Right atrium auricular region (tissue), 2 donors: ENCODE measurements at regions not wholly inside any gene's neighbourhood (a gene's known extent, or its start where the extent isn't known, plus 50 kb on each side); places are given as distances from the start of the nearest gene placed in this dataset.

Experiments used
- DNase-seq: peaks from one replicate; pipeline ENCODE4 v3.0.0-alpha.2; 2019; ENCODE audit warnings: low spot score
- H3K27ac ChIP-seq, 2 donors: fragments of 200-600 bp; sonication (generic); 1 replicate in 1 of 2; 2 replicates in 1 of 2; pipeline ENCODE4 v1.5.1; 2016 to 2019
- H3K27me3 ChIP-seq, 2 donors: fragments of 200-600 bp; sonication (generic); one replicate each; pipeline versions ENCODE4 v1.5.1 to v1.6.0; 2017 to 2019
- H3K36me3 ChIP-seq: fragments of 200-600 bp; sonication (generic); one replicate; pipeline ENCODE4 v1.5.1; 2016
- H3K4me1 ChIP-seq, 2 donors: fragments of 200-600 bp; sonication (generic); one replicate each; pipeline versions ENCODE4 v1.5.1 to v1.6.0; 2017 to 2019
- H3K4me3 ChIP-seq, 2 donors: fragments of 200-600 bp; sonication (generic); 1 replicate in 1 of 2; 2 replicates in 1 of 2; pipeline ENCODE4 v1.5.1; 2017 to 2019; ENCODE audit warnings: mild to moderate bottlenecking in 1 of 2, moderate library complexity in 1 of 2
- H3K9me3 ChIP-seq, 2 donors: fragments of 200-600 bp; sonication (generic); one replicate each; pipeline ENCODE4 v1.5.1; 2019
- TF ChIP-seq, protein P1 (sequence below), 2 donors: fragments of 200-600 bp; sonication (generic); IDR thresholded peaks; one replicate each; pipeline ENCODE4 v1.5.1; 2019; ENCODE audit warnings: antibody characterized with exemption in 2 of 2

DNA sequence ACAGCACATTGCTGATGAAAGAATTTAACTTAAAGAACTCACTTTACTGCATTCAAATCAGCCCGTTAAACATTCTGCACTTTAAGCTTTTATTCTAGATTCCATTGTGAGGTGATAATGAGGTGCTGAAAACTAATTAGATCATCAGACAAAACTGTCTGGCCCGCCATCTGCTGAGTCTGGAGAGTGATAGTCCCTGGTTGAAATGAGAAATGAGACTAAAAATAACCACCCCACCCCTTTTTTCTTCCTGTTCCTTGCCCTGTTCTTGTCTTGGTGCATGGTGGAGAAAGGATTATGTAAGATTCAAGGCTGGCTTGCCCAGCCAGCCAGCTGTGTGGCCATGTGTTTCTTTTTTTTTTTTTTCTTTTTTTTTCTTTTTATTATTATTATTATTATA lies 277.0 kb upstream of the COBL start:
- TF ChIP-seq, protein P1, sequence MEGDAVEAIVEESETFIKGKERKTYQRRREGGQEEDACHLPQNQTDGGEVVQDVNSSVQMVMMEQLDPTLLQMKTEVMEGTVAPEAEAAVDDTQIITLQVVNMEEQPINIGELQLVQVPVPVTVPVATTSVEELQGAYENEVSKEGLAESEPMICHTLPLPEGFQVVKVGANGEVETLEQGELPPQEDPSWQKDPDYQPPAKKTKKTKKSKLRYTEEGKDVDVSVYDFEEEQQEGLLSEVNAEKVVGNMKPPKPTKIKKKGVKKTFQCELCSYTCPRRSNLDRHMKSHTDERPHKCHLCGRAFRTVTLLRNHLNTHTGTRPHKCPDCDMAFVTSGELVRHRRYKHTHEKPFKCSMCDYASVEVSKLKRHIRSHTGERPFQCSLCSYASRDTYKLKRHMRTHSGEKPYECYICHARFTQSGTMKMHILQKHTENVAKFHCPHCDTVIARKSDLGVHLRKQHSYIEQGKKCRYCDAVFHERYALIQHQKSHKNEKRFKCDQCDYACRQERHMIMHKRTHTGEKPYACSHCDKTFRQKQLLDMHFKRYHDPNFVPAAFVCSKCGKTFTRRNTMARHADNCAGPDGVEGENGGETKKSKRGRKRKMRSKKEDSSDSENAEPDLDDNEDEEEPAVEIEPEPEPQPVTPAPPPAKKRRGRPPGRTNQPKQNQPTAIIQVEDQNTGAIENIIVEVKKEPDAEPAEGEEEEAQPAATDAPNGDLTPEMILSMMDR (IDR thresholded peaks at IDR 0.05): no peak
- H3K4me3 ChIP-seq: no peak overlapping the region
- H3K4me1 ChIP-seq: no peaks in the 10 kb centered on the region
- no peak for DNase-seq
- no peaks in the 10 kb centered on the region for H3K27me3 ChIP-seq
- H3K9me3 ChIP-seq: no peaks in the 10 kb centered on the region
- H3K27ac ChIP-seq: no peak overlapping the region
- H3K36me3 ChIP-seq: no peaks in the 10 kb centered on the region

DNA sequence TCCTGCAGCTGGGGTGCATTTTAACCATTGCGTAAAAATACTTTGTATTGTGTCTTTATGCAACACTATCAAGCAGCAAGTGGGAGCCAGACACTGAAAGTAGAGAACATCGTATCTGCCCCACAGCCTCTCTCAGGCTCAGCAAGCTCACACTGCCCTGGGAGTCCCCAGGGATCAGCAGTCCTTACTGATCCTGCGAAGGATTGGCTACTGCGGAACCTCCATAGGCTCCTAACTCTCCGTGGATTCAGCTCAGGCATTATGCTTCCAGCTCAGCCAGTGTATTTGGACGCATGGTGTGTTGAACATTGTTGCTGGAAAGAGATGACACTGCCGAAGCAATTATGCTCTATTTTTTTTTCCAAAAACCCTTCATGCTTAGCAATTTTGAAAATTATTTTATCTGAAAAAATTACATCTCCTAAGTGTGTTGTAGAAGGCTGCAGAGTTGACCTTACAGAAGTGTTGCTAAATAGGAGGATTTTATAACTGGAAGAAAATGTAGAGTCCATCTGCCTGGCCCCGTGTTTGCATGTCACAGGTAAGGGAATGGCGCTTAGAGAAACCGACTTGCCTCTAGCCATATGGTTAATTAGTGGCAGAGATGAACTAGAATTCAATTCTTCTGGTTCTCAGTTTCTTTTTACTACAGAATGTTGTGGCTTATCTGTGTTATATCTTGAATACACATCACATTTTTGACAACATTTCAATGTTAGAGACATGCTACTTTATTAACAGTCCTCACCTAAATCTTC lies 276.4 kb upstream of the COBL start:
- no peaks in the 10 kb centered on the region for H3K27me3 ChIP-seq

DNA sequence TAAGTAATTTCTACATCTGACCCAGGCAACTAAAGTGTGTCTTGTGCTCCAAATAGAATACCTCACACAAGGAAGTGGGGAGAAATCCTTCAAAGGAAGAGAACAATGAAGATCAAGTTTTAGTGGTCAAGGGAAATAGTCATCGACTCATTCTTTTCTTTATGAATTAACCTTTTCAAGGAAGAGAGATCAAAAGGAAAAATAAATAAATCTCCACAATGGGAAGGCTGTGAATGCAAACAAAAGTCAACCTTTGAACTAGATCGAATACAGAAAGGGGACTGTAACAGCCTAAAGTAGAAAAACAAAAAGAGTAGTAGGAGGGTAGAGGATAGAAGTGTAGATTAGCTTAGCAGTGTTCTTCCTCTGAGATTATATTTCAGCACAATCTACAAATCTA lies 274.6 kb upstream of the COBL start:
- H3K4me1 ChIP-seq: no peaks in the 10 kb centered on the region
- no peak overlapping the region for H3K27ac ChIP-seq
- no peak for DNase-seq
- no peak overlapping the region for H3K4me3 ChIP-seq
- H3K36me3 ChIP-seq: no peaks in the 10 kb centered on the region
- H3K27me3 ChIP-seq: no peaks in the 10 kb centered on the region
- no peaks in the 10 kb centered on the region for H3K9me3 ChIP-seq
- TF ChIP-seq, protein P1 (IDR thresholded peaks at IDR 0.05): no peak

More for the DNA sequence above, 276.4 kb upstream of the COBL start:
- Histone ChIP-seq H3K9me3 (no peaks in the 10 kb centered on the region), H3K4me1 (no peaks in the 10 kb centered on the region), H3K27ac (no peak overlapping the region), H3K36me3 (no peaks in the 10 kb centered on the region), H3K4me3 (no peak overlapping the region)
- TF ChIP-seq, protein P1 (IDR thresholded peaks at IDR 0.05): no peak
- DNase-seq: no peak

DNA sequence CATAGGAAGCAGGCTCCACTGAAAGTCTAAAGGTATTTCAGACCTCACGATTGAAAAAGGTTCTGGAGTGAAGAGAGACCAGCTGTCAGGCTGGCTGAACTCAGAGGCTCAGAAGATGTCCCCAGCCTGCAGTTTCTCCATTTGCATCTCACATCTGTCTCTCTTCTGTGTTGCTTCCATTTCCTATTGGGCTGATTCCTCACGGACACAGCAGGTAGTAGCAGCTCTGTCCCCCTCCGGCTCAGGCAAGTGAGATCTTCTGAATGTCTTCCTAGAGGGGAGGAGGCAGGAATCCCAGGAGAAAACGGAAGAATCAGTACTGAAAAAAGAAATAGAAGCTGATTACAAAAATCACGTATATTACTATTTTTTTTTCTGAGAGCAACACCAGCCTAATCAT lies 274.1 kb upstream of the COBL start:
- TF ChIP-seq, protein P1 (IDR thresholded peaks at IDR 0.05): no peak
- no peaks in the 10 kb centered on the region for H3K36me3 ChIP-seq
- H3K27ac ChIP-seq: no peak overlapping the region
- H3K4me1 ChIP-seq: no peaks in the 10 kb centered on the region
- no peaks in the 10 kb centered on the region for H3K27me3 ChIP-seq
- no peak overlapping the region for H3K4me3 ChIP-seq
- no peaks in the 10 kb centered on the region for H3K9me3 ChIP-seq
- DNase-seq: no peak

DNA sequence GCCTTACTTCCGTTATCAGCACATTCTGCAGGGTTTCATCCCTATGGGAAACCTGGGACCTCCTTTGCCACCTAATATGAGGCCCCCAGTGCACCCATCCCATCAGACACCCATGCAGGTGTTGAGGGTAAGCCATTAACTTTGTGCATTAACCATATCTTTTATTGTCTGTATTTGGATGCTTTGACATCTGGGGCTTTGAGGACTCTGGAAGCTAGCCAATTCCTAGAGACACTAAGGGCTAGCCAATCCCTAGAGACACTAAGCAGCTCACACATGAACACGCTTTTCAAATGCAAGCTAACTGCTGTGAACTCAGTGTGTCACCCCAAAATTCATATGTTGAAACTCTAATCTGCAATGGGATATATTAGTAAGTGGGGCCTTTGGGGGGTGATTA lies 272.5 kb upstream of the COBL start:
- no peak for DNase-seq
- no peaks in the 10 kb centered on the region for H3K9me3 ChIP-seq
- no peaks in the 10 kb centered on the region for H3K27me3 ChIP-seq
- no peak overlapping the region for H3K4me3 ChIP-seq
- no peaks in the 10 kb centered on the region for H3K4me1 ChIP-seq
- TF ChIP-seq, protein P1 (IDR thresholded peaks at IDR 0.05): no peak
- no peaks in the 10 kb centered on the region for H3K36me3 ChIP-seq
- no peak overlapping the region for H3K27ac ChIP-seq

DNA sequence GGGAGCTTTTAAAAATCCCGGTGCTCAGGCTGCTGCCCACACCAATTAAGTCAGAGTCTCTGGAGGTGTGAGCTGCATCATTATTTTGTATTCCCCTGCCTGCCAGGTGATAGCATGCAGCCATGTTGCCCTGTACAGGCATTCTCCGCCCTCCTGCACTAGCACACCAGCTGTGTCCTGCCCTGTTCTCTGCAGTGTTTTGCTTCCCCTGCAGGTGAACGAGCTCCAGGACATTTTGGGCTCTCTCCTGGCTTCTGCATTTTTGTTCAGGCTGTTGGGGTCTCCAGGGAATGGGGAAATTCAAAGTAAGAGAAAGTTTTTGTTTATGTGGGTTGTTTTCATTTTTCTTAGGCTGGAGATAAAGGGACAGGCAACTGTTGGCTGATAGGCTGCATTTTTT lies 271.0 kb upstream of the COBL start:
- no peak overlapping the region for H3K27ac ChIP-seq
- no peaks in the 10 kb centered on the region for H3K27me3 ChIP-seq
- no peaks in the 10 kb centered on the region for H3K36me3 ChIP-seq
- DNase-seq: no peak
- H3K4me3 ChIP-seq: no peak overlapping the region
- H3K4me1 ChIP-seq: no peaks in the 10 kb centered on the region
- H3K9me3 ChIP-seq: no peaks in the 10 kb centered on the region
- TF ChIP-seq, protein P1 (IDR thresholded peaks at IDR 0.05): no peak
